CD4-positive, alpha-beta T cell treated with Interleukin-17A for 4 hours (primary cell): ENCODE measurements at regions not wholly inside any gene's neighbourhood (a gene's known extent, or its start where the extent isn't known, plus 50 kb on each side); places are given as distances from the start of the nearest gene placed in this dataset.
"Not testable (repeated sequence)": the region's sequence is repeated elsewhere in the genome, so short reads cannot be mapped to it uniquely, and the experiment has no call there.

ENCODE experiments used
- DNase-seq: peaks from one replicate; pipeline ENCODE4 v3.0.0-alpha.2; 2020; ENCODE audit warnings: mixed read lengths

DNA sequence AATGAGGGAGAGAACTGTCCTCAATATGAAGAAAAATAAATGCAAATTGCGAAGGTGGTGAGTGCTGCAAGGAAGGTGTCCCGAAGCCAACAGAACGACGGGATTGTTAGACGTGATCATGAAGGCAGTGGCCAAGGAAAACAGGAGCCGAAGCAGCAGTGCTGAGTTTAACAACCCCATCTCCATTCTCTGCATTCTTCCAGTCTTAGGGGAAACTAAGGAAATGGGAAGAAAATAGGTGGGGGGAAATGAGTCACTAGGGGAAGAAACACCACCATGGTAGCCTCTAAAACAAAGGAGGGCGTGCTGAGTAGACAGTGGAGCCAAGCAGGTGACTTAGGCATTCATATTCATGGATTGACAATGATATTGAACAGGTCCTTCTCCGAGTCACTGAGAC is 192.2 kb upstream of the AKR1E2 start:
- DNase-seq, result no peak

- DNase-seq, result no peak
Observed at GRCh38 chr10:4633186-4633585, 192.8 kb upstream of the AKR1E2 start.

DNA sequence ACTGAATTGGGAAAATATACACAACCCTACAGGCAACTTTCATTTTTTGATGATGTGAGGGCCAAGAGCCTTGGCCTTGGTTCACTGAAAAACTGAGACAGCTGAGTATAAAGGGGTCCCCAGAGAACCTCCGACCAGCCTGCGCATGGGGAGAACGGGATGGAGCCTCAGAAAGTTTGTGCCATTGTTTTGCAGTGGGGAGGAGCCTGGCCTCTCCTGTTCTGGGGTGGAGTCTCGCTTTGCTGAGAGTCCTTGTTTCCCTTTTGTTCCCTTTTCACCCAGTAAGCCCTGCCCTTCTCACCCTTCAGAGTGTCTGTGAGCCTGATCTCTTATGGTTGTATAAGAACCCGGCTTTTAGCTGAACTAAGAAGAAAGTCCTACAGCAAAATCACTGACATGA is 193.2 kb upstream of the AKR1E2 start:
- no peak for DNase-seq

DNA sequence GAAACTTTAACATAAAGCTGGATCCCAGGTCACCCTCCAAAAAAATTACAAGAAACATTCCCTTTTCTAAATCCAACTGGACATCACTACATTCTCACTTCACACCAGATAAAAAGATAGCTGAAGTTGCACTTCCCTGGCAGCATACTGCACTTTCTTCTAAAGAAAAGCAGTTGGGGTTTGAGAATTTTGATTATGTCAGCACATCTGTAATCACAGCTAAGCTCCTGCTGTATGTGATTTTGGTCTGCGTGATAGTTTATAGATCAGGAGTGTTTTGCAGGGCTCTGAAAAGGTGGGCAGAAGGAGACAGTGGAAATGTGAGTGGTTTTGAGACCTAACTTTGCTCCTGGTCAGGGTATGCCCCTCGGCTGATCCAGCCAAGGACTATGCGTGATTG is 199.1 kb upstream of the AKR1E2 start:
- DNase-seq, result no peak

DNA sequence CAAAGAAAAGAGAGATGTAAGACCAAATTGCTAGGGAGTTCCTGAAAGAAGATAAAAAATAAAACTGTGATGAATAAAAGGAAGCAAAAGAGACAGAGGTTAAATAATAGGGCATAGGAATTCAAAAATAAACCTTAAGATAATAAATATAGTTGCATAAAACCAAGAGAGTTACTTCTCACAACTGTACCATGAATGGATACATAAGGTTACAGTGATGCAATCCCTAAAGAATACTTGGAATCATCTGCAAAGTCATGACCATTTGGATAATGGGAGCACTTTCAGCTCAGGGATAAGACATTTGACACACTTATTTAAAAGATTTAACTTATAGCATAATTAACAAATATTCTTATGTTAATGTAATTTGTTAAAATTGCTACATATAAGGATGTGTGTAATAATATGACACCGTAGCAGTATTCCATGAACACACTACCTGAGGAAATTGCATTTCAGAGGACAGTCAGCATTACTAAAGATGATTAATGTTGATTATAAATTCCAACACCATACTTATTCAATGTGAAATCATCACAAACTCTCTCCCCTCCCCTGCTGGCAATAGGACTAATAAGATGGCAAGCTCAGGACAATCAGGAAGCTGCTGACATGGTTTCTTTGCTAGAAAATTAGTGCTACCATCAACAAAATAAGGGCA is 202.1 kb upstream of the AKR1E2 start:
- no peak for DNase-seq

DNA sequence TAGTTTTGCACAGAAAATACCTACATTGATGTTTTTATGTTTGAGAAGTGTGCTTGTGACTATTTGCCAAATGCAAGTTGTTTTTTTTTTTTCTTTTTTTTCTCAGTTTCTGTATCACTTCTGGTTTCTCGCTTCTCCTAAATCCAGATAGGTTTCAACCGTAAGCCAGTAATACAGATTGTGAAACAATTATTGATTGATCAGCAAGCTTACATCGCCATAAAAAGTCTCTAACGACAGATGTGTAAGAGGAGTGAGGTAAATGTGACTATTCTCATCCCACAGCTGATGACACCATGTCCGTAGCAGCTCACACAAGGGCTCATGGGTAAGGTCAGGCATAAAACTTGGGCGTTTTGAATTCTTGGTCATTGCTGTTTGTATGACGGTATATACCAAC is 202.8 kb upstream of the AKR1E2 start:
- DNase-seq, result no peak

- no peak for DNase-seq
Observed at GRCh38 chr10:4622384-4622783, 203.6 kb upstream of the AKR1E2 start.

GRCh38 chr10:4617589-4617988 is 208.4 kb upstream of the AKR1E2 start:
- no peak for DNase-seq

- DNase-seq, result no peak
Observed at GRCh38 chr10:4615042-4615441, 211.0 kb upstream of the AKR1E2 start.

- DNase-seq, result no peak
Observed at GRCh38 chr10:4609251-4609650, 216.8 kb upstream of the AKR1E2 start.

GRCh38 chr10:4607681-4608080 is 218.3 kb upstream of the AKR1E2 start:
- DNase-seq, result no peak

- DNase-seq, result no peak
Observed at GRCh38 chr10:4606856-4607636, 219.0 kb upstream of the AKR1E2 start.

- no peak for DNase-seq
Observed at GRCh38 chr10:4602764-4603491, 223.1 kb upstream of the AKR1E2 start.

DNA sequence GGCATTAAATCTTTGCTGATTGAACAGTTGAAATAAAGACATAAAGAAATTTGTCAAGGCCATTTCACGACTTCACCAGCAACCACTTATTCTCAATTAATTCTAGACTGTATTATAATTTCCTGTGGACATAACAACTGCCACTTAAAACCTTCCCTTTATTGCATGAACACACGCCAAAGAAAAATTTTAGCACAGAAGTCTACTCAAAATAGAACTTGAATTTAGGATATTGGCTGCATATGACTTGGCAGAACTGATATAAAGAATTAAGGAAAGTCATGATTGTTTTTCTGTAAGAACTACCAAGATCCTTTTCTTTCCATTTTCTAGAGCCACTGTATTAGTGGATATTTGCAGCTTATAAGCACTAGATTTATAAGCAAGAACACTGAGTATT is 226.5 kb upstream of the AKR1E2 start:
- no peak for DNase-seq

GRCh38 chr10:4597898-4598297 is 228.1 kb upstream of the AKR1E2 start:
- DNase-seq, result not testable (repeated sequence)

GRCh38 chr10:4596951-4597350 is 229.1 kb upstream of the AKR1E2 start:
- DNase-seq, result no peak

DNA sequence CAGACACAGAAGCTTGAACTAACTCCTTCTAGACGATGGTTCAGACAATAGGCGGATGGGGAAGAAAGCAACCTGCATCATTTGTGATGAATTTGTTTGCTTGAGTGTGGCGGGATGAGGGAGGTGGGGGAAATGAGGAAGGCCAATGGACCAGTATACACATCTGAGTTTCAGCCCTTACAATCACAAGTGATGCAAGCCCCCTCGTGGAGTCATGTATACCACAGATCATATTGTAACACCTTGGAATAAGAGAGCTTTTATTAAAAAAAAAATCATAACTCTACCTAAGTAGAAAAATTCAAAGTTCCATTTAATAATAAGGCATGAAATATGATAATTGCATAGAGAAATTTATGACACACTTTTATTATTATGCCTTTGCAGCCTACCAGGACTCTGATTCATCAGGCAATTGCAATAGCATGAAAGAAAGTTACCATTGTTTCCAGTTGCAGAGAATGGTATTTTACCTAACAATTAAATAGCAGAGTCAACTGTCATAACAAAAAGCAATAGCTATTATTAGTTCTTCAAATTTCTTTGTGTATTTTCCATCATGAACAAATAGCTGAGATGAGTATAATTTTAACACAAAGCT is 230.2 kb upstream of the AKR1E2 start:
- no peak for DNase-seq

DNA sequence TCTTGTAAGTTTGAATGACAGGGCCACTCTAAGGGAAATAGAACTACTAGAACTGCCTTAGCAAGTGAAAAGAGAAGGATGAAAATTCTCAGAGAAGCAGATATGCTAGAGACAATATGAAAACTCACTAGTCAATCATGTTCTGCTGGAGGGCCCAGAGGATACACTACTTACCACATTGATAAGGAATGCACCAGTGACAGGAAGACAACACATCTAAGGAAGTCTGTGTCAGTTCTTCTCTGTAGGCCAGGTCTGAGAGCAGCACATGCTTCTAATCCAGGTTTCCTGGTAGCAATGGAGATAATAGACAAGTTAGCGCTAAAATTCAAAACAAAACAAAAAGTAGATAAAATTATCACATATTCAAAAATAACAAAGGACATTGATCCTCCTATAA is 235.2 kb upstream of the AKR1E2 start:
- no peak for DNase-seq

GRCh38 chr10:4588824-4589223 is 237.2 kb upstream of the AKR1E2 start:
- no peak for DNase-seq

DNA sequence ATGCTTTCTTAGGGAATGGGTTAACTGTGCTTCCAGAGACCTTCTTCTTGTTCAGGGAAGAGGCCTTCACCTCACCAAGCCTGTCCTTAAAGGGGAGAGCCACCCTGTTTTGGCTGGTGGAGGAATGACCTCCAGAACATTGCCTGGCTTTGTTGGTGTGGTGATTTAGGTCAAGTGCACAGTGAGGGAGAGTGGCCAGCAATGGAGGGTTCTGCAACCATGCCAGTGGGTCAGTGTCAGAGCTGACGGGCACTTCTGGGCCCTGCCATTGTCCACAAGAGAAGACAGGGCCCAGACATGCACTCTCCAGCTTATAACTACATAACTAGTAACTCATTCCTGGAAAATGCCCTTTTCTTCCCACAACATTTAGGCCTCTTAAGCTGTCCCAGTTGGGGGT is 238.5 kb upstream of the AKR1E2 start:
- no peak for DNase-seq

DNA sequence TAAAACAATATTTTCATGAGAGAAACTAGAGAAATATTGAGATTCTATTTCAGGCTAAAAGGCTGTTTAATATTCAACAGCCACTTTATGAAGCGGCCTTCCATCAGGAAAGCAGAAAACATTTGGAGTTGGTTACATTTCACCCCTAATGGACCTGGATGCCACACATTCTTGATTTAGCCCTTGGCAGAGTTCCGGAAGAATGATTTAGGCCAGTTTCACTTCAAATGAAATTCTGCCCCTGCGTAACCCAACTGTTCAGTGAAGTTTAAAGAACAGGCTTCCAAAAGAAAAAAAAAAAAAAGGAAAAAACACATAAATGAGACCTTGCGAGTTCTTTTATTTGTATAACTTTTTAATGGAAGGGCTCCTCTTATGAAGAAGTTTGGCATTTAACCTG is 239.2 kb upstream of the AKR1E2 start:
- no peak for DNase-seq

- no peak for DNase-seq
Observed at GRCh38 chr10:4581929-4582328, 244.1 kb upstream of the AKR1E2 start.

GRCh38 chr10:4579844-4580243 is 246.2 kb upstream of the AKR1E2 start:
- no peak for DNase-seq

GRCh38 chr10:4576206-4576605 is 249.8 kb upstream of the AKR1E2 start:
- DNase-seq, result no peak
